ENCODE measurements at regions not wholly inside any gene's neighbourhood (a gene's known extent, or its start where the extent isn't known, plus 50 kb on each side); places are given as distances from the start of the nearest gene placed in this dataset.
"Not testable (repeated sequence)": the region's sequence is repeated elsewhere in the genome, so short reads cannot be mapped to it uniquely, and the experiment has no call there.

GRCh38 chr1:163472651-163473248 lies 151.0 kb downstream of the NUF2 start:
- no peak overlapping the region for H3K27ac ChIP-seq
- ATAC-seq (ENCODE audit: low FRiP score in 2 of 2) (no peak), DNase-seq (no peak)
- H3K36me3 ChIP-seq = no peaks in the 10 kb centered on the region
- H3K27me3 ChIP-seq = no peaks in the 10 kb centered on the region
- no peak for TF ChIP-seq POLR2AphosphoS5 (IDR thresholded peaks at IDR 0.05)
- TF ChIP-seq EP300 (IDR thresholded peaks at IDR 0.05) = no peak
- TF ChIP-seq POLR2A (IDR thresholded peaks at IDR 0.05) = no peak
- no peak for TF ChIP-seq CTCF (IDR thresholded peaks at IDR 0.05)
- 58 to 64% methylated on average over 9 of the region's 9 CpGs for WGBS, 2 donors
- H3K9me3 ChIP-seq = no peaks in the 10 kb centered on the region
- H3K4me1 ChIP-seq = no peaks in the 10 kb centered on the region
- no peak overlapping the region for H3K4me3 ChIP-seq

DNA sequence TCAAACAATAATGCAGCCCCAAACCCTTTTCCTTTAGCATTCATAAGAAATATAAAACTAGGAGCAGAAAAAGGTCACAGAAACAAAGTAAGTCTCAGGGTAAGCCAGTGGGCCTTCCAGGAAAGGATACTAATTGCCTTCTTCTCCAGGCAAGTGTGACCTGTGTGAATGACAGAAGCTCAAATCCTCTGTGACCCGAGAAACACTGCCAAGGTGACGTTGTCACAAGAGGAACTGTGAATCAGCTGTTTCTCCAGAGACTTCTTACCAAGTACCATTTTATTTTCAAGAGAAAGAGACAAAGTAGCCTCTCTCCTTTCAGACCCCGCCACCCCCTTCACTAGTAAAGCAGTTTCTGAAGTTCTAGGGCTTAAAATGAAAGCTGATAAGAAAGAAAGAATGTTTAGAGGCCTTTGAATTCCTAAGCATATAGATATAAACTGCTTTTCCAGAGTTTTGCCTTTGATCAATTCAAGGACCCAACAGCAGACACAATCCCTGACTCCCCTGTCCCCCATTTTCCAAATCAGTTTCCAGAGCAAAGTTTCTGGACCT lies 155.6 kb downstream of the NUF2 start:
- WGBS, 2 donors = 39 to 53% methylated on average over 3 of the region's 3 CpGs
- Histone ChIP-seq H3K27me3 (no peaks in the 10 kb centered on the region), H3K4me1 (no peaks in the 10 kb centered on the region), H3K4me3 (no peak overlapping the region), H3K27ac (no peak overlapping the region), H3K36me3 (no peaks in the 10 kb centered on the region), H3K9me3 (no peaks in the 10 kb centered on the region)
- TF ChIP-seq EP300 (IDR thresholded peaks at IDR 0.05) (no peak), CTCF (IDR thresholded peaks at IDR 0.05) (no peak), POLR2AphosphoS5 (IDR thresholded peaks at IDR 0.05) (no peak), POLR2A (IDR thresholded peaks at IDR 0.05) (no peak)
- no peak for DNase-seq
- ATAC-seq (ENCODE audit: low FRiP score in 2 of 2) = no peak

DNA sequence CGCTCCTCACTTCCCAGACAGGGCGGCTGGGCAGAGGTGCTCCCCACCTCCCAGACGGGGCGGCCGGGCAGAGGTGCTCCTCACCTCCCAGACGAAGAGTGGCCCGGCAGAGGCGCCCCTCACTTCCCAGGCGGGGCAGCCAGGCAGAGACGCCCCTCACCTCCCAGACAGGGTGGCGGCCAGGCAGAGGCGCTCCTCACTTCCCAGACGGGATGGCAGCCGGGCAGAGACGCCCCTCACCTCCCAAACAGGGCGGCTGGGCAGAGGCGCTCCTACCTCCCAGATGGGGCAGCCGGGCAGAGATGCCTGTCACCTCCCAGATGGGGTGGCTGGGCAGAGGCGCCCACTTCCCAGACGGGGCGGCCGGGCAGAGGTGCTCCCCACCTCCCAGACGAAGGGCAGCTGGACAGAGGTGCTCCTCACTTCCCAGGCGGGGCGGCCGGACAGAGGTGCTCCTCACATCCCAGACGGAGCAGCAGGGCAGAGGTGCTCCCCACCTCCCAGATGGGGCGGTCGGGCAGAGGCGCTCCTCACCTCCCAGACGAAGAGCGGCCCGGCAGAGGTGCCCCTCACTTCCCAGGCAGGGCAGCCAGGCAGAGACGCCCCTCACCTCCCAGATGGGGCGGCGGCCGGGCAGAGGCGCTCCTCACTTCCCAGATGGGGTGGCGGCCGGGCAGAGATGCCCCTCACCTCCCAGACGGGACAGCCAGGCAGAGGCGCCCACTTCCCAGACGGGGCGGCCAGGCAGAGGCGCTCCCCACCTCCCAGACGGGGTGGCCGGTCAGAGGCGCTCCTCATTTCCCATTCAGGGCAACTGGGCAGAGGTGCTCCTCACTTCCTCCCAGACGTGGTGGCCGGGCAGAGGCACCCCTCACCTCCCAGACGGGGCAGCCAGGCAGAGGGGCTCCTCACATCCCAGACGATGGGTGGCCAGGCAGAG lies 176.9 kb downstream of the NUF2 start:
- H3K36me3 ChIP-seq; ATAC-seq (ENCODE audit: low FRiP score in 2 of 2): not testable (repeated sequence)

DNA sequence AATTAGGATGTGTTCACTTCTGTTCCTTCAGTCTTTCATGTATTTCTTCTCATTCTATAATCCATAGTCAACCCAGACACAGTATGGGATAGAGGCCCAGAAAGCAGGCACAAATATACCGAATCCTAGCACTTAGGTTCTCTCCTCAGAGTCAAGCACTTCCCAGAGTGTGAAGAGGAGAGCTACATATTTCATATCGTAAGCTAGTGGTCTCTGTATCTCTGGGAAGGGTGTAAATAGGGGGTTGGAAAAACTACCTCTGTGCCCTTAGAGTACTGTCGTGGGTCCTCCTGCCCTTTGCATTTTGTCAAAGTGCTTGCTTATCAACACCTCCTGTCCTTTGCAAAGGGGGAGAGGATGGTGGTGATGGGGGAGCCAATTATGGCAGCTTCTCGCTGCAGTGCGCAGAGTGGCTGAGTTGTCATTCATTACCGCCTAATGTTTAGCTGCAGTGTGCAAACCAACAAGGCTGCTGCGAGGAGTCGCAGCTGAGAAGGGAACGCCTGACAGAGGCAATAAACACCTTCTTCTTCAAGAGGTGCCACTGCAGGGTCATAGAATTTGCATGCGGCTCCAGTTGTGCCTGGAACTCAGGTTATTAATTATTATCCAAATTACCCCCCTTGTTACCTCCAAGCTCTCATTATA lies 182.7 kb downstream of the NUF2 start:
- DNase-seq (no peak), ATAC-seq (ENCODE audit: low FRiP score in 2 of 2) (no peak)
- WGBS, 2 donors = 86 to 89% methylated on average over 10 of the region's 10 CpGs
- no peak for TF ChIP-seq POLR2AphosphoS5 (IDR thresholded peaks at IDR 0.05)
- no peak for TF ChIP-seq CTCF (IDR thresholded peaks at IDR 0.05)
- TF ChIP-seq EP300 (IDR thresholded peaks at IDR 0.05) = no peak
- TF ChIP-seq POLR2A (IDR thresholded peaks at IDR 0.05) = no peak
- no peak overlapping the region for H3K4me3 ChIP-seq
- H3K27me3 ChIP-seq = no peaks in the 10 kb centered on the region
- no peak overlapping the region for H3K27ac ChIP-seq
- H3K36me3 ChIP-seq = no peaks in the 10 kb centered on the region
- H3K4me1 ChIP-seq = no peaks in the 10 kb centered on the region
- peaks cover 0 to 4% (median 0%) of the 10 kb centered on the region in 4 donors for H3K9me3 ChIP-seq

More for the DNA sequence above, 176.9 kb downstream of the NUF2 start:
- H3K4me3 ChIP-seq, H3K27me3 ChIP-seq, H3K27ac ChIP-seq, H3K9me3 ChIP-seq, H3K4me1 ChIP-seq: not testable (repeated sequence)
- DNase-seq = peak in 1 of 2 donors; percentile 68
- 87 to 91% methylated on average over 26 to 39 of the region's 52 CpGs for WGBS, 2 donors

DNA sequence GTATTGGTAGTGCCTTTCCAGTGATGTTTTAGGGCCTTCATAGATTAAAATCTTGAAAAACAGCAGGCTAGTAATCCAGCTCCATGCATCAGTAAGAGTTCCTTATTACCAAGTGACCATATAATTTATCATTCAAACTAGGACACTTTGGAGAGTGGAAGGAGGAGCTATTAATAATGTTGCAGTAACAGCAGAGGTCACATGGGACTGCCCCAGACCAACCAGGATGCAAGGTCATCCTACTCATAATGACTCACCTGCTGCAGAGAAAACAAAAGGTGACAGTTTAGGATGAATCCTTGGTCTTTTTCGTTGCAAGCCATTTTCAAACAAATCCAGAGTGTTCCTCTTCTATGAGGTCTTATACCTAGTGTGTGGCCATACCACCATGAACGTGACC lies 187.4 kb downstream of the NUF2 start:
- TF ChIP-seq POLR2A (IDR thresholded peaks at IDR 0.05) (no peak), EP300 (IDR thresholded peaks at IDR 0.05) (no peak), CTCF (IDR thresholded peaks at IDR 0.05) (no peak), POLR2AphosphoS5 (IDR thresholded peaks at IDR 0.05) (no peak)
- no peaks in the 10 kb centered on the region for H3K27me3 ChIP-seq
- no peak overlapping the region for H3K27ac ChIP-seq
- H3K4me1 ChIP-seq = no peaks in the 10 kb centered on the region
- H3K36me3 ChIP-seq = no peaks in the 10 kb centered on the region
- DNase-seq (no peak), ATAC-seq (ENCODE audit: low FRiP score in 2 of 2) (no peak)
- no peaks in the 10 kb centered on the region for H3K9me3 ChIP-seq
- 70 to 88% methylated on average over 2 of the region's 2 CpGs for WGBS, 2 donors
- H3K4me3 ChIP-seq = no peak overlapping the region

Data from upper lobe of left lung (tissue), 6 donors.